SKM-1 (cell line): ENCODE measurements at regions not wholly inside any gene's neighbourhood (a gene's known extent, or its start where the extent isn't known, plus 50 kb on each side); places are given as distances from the start of the nearest gene placed in this dataset.
A peak's percentile ranks its signal among the peaks of the same experiment; 100 is the strongest.
"Not testable (repeated sequence)": the region's sequence is repeated elsewhere in the genome, so short reads cannot be mapped to it uniquely, and the experiment has no call there.

ENCODE experiments used
- DNase-seq: peaks from one replicate; lab custom pipeline; 2025; ENCODE audit not compliant: unreplicated experiment; lab: John Stamatoyannopoulos, UW

DNA sequence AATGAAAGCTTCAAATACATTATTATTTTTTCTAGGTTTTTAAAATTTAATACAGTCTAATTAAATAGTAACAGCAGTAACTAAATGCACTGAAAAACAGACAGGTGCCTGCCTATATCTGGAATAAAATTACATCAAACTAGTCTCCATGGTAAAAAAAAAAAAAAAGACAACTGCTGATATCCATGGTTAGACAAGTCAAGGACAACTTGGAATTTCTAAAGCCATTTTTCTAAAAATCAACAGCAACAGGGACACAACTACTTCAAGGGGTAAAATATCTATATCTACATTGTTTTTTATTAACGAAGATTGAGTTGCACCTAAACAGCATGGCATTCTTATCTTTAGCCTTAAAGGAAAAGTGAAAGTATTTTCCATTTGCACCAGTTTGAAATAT, 74.7 kb upstream of the VPREB1 start:
- no peak for DNase-seq

DNA sequence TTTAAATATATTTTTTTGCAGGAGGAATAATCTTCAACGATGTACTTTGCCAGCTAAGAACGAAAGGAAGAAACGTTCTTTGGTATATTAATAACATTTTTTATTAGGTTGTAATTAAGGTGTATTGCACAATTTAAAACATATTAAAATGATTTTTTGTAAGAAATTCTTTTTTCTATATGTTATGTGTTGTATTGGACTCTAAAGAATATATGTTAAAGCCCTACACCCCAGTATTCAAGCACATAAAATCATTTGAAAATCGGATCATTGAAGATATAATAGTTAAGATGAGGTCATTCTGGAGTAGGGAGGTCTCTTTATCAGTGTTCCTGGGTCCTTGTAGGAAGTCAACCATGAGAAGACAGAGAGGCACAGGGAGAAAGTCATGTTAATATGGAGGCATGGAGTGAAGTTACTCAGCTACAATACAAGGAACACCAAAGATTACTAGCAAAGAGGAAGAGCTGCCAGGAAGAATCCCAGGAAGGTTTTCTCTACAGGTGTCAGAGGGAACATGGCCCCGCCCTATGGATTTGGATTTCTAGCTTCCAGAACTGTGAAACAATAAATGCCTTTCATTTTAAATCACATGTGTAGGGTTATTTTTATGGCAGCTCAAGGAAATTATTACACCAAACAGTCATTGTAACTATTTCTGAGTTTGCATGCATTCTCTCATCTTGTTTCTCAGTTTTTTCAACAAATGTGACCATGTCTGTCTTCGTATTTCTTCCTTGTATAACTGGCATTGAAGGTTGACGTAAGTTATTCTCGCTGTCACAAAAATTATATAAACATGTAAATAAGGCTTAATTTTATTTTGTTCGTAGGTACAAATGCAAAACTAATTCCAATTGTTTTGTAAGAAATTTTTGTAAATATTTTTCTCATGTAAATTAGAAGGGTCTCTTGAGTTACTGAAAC, 75.4 kb upstream of the VPREB1 start:
- no peak for DNase-seq

DNA sequence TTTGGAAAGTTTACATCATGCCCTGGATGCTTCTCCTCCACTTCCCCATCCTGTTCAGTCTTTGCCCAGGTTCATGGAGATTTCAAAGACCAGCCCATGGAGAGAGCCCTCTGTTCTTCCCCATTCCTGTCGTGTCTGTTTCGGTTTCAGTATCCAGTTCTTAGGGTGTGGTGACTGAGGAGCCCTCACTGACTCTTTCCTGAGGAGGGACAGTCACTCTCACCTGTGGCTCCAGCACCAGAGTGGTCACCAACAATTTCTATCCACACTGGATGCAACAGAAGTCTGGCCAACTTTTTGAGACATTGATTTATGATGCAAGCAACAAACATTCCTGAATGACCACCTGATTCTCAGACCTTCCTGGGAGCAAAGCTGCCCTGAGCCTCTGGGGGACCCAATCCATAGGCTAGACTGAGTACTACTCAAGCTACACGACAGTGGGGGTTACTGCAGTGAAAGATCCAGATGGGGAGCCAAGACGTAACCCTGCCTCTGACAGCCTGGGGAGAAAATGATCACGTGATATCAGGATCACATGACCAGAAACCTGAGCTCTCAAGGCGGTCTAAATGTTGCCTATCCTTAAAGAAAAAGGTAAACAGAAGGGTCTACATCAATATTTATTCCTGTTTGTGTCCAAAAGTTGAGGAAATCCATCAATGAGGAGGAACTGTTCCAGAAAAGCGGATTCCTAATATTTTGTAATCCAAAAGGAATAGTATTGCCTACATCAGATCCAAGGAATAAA, 76.2 kb upstream of the VPREB1 start:
- DNase-seq, result no peak

DNA sequence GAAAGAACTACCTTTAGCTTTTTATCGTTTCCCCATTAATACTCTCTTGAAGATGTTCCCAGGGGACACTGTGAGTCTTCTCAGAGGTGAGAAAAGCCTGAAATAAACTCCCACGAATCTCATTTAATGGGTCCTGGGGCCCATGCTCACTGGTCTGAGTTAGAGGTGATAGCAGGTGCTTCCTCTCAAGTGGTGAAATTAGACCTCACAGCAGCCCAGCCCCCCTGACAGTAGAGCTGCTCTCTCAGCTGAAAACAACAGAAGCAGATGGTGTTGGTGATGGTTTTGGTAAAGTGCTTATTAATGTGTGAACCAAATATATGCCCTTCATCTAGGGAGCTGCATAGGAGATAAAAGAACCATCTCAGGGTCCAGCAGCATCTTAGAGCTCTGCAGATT, 76.8 kb upstream of the VPREB1 start:
- no peak for DNase-seq

DNA sequence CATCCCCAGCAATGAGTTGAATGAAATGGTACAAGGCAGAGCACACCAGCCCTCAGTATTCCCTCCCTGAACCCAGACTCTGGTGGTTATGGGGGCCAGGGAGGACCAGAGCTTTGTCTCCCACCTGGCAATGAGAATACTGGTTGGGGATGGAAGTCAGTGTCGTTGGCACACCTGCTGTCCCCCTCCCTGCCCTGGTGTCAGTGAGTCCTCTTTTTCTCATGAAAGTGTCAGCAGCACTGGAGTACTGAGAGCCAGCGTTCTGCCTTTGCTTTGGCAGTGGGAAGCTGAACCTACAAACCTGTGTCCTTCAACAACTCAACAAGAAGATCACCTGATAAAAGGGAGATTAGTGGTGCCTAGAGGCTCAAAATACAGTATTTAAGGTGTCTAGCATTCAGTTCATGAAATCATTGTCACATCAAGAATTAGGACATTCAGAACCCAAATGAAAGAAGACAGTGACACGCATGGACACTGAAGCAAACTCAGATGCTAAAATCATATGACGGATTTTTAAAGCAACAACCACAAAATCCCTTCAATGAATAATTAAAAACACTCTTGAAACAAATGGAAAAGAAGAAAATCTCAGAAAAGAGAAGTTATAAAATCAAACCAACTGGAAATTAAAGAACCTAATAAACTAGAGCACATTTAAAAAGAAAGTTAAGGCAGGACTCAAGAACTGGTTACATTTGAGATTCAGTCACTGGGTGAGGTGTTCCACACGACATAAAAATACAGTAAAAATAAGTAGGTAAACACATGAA, 77.5 kb upstream of the VPREB1 start:
- no peak for DNase-seq

DNA sequence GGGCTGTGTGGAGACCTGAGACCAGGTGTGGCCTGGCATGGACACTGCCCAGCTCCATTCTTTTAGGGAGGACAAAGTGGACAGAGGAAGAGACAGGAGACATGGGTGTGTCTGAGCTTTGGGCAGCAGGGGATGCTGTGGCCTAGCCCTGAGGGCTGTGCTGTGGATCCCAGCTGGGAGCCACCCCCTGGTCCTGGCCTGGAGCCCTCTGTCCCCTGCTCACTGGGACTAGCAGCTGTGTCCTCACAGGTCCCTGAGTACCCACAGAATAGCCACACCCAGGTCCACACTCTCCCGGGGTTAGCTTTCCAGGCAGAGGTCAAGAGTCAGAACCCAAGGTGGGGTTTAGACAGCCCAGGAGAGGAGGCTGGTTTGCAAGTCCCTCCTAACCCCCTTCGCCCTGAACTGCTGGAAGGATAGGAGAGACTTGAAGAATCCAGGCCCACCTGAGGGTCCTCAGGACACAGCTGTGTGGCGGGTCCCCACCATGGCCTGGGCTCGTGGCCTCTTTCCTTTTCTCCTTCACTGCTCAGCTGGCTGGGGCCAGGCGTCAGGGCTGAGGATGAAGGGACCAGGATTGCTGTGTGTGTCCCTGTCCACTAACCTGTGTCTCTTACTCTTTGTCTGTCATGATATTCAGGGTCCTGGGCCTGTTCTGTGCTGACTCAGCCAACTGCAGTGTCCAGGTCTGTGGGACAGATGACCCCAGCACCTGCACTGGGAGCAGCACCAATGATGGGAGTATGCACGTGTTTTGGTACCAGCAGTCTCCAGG, 78.5 kb upstream of the VPREB1 start:
- no peak for DNase-seq

DNA sequence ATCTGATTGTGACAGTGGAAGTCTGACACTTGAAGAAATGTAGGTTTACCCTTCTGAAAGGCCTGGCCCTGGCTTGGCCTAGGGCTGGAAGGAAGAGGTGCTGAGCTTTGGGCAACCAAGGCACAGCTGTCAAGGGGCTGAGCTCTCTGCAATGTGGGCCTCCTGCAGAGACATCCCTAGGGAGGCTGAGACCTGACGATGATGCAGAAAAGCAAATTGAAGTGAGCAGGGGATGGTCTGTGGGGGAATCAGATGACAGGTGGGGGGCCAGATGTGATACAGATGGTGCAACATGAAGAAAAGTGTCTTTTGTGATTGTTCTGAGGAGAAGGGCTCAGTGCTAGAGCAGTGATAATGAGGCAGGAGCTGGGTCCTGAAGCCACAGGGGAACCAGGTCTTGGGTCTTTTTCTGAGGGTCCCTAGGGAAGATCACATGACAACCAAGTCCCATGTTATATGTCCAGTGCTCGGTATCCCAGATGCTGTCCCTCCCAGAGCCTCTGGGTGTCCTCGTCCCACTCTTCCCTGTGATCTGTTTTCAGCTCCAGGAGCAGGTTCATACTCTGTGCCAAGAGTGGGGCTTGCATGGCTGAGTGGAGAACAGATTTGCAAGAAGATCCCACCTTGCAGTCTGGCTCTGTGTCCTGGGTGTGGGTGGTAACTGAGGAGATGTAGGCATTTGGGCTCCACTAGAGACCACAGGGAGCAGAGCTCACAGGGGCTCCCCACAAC, 79.9 kb upstream of the VPREB1 start:
- DNase-seq, result no peak

DNA sequence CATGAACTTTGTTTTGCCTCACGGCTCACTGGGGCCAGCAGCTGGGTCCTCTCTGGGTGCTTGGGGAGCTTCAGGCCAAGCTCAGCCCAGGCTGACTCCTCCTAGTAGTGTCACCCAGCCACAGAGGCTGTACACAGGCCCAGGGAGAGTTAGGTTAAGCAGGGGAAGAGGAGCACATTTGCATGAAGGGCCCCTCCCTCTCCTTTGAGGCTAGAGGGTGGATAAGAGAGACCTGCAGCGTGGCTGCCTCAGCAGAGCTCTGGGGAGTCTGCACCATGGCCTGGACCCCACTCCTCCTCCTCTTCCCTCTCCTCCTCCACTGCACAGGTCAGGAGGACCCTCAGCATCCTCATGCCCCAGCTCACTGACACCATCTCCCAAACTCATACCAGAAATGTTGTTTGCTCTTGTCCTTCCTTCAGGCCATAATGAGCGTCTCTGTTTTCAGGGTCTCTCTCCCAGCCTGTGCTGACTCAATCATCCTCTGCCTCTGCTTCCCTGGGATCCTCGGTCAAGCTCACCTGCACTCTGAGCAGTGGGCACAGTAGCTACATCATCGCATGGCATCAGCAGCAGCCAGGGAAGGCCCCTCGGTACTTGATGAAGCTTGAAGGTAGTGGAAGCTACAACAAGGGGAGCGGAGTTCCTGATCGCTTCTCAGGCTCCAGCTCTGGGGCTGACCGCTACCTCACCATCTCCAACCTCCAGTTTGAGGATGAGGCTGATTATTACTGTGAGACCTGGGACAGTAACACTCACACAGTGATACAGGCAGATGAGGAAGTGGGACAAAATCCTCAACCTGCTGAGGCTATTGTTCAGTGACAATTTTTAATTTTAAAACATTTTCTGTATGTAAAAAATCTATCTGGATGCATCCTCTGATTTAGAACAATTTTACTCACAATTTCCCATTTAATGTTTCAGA, 82.4 kb upstream of the VPREB1 start:
- DNase-seq, result no peak

DNA sequence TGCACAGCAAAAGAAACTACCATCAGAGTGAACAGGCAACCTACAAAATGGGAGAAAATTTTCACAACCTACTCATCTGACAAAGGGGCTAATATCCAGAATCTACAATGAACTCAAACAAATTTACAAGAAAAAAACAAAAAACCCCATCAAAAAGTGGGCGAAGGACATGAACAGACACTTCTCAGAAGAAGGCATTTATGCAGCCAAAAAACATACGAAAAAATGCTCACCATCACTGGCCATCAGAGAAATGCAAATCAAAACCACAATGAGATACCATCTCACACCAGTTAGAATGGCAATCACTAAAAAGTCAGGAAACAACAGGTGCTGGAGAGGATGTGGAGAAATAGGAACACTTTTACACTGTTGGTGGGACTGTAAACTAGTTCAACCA, 83.8 kb upstream of the VPREB1 start:
- not testable (repeated sequence) for DNase-seq

DNA sequence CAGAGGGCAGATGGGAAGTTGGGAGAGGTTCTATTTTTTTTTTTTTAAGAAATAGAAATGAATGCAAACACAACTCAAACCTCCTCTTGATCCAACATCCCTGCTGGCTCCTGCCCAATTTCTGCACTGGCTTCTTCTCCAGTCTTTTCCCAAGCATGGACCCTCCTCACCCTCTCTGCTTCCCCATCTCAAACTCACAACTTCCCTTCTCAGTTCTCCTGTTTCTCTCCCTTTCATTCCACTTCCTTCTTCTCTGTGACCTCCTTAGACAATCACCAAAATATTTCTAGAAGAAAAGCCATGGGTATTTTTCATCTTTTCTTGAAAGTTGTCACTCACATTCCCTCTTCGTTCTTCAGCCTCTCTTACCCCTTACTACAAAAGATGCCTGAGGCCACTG, 85.2 kb upstream of the VPREB1 start:
- no peak for DNase-seq

DNA sequence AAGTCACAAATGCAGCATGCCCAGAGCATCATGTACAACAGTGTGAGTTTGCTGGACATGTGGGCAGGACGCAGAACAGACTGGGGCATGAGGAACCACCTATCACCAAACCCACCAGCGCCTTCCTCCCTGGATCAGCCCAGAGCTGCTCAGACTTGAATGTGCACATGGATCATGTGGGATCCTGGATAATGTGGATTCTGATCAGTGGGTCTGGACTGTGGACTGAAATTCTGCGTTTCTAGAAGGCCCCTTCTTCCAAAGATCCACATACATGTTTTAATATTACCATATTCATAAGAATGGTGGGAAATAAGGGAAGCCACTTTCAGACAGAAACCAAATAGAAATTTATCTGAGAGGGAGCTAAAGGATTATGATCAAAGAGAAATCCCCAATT, 85.6 kb upstream of the VPREB1 start:
- no peak for DNase-seq

DNA sequence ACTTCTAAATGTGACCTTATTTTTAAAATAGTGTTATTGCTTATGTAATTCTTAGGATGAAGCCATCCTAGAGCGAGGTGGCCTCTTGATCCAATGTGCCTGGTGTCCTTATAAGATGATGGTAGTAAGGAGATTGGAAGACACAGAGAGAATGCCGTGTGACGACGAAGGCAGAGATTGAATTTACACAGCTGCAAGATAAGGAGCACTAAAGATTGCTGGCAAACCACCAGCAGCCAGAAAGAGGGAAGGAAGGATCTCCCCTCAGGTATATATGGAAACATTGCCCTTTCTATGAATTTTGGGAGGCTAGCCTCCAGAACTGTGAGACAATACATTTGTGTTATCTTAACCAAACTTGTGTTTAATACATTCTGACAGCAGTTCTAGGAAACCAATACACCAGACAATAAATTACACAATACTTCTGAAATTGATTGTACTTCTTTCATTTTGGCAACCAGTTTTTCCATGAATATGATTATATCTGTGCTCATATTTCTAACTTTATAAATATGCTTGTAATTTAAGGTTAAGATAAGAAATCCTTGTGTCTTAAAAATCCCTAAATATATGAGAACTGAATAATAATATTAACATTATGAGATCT, 86.3 kb upstream of the VPREB1 start:
- DNase-seq, result no peak

DNA sequence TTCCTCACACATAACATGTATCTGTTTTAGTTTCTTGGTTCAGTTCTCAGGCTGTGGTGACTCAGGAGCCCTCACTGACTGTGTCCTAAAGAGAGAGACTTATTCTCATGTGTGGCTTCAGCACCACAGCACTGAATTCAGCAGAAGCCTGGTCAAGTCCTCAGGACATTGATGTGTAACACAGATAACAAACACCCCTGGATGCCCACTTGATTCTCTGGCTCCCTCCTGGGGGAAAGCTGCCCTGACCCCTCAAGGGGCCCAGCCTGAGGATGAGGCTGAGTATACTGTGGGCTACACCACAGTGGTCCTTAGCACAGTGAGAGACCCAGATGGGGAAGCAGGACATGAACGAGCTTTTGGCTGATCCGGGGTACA, 87.2 kb upstream of the VPREB1 start:
- no peak for DNase-seq

DNA sequence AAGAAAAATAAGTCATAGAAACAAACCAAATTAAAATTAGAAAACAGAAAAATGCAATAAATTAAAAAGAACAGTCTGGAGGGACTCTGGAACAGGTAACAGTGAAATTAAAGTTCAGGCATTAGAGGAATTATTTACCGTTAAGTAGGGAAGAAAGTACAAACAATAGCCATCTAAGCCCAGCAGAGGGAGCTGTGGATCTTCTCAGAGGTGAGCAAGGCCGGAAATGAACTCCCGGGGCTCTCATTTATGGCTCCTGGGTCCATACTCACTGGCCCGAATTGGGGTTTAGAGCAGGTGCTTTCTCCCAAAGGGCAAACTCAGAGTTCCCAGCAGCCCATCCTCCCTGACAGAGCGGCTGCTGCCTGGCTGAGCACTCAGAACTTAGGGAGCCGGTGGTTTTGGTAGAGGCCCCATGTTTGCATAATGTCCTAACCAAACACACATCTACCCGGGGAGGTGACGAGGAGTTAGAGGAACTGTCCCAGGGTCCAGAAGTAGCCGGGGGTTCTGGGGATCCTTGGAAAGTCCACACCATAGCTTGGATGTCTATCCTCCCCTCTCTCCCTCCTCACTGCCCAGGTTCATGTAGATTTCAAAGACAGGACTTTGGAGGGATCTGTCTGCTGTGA, 87.8 kb upstream of the VPREB1 start:
- DNase-seq, result peak; percentile 81

DNA sequence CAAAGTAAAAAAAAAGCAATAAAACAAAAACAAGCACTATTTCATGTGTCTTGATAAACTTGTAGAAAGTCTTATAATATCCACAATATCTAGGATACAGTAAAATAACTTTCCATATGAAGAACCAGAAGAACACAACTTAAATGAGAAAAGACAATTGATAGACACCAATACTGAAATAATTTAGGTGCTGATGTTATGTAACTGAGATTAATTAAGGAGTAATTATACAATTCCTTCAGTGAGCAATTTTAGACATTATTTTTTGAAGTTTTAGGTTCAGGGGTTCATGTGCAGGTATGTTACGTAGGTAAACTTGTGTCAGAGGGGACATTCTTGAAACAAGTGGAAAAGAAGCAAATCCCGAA, 88.3 kb upstream of the VPREB1 start:
- no peak for DNase-seq

DNA sequence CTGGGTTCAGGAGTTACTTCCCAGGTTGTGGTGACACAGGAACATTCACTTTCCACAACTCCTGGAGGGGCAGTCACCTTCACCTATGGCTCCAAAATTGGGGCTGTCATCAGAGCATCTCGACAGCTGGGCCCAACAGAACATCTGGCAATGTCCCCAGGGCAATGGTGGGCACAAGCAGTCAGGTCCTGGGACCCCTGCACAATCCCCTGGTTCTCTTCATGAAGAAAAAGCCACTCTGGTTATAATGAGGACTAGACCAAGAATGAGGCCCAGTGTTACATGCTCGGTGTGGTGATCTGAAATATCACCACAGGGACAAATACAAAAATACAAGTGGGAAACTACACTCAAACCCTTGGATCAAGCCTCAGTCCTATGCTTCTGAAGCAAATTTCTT, 89.0 kb upstream of the VPREB1 start:
- no peak for DNase-seq

DNA sequence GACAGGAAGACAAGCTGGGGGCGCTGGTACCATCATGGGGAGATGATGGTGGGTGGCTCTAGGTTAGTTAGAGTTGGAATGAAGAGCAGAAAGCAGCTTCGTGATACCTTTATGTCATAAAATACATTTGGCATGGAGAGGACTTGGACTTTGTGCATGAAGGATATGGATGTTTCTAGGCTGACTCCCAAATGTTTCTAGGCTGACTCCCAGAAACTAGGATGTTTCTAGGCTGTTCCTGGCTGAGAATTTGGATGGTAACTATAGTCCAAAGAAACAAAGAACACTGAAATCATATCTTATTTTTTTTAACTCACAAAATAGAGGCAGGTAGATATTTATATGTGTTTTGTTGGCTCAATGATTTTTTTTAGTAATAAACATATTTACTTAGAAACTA, 89.4 kb upstream of the VPREB1 start:
- DNase-seq, result no peak

DNA sequence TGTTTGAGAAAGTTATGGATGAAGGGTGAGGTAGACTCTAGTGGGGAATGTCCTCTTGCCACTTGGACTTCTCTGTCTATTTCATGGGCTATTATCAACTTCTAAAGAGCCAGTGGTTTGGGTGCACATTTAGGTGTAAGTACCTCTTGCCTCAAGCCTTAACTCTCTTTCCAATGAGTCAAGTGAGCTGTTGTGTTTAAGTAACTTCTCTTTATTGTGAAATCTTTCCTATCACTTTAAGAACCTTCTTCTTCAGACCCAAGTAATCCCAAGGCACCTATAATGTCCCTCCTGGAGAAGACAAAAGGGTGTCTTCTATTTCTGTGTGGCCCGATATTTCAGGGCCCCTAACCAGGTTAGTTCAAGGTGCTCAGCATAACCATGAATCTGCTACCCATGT, 90.5 kb upstream of the VPREB1 start:
- no peak for DNase-seq
